H1 (cell line): ENCODE measurements at regions not wholly inside any gene's neighbourhood (a gene's known extent, or its start where the extent isn't known, plus 50 kb on each side); places are given as distances from the start of the nearest gene placed in this dataset.

ENCODE experiments used
- CTCF ChIA-PET: fragments of 300-600 bp; sonication (Branson Sonifier 250); formaldehyde crosslinking; loops from one replicate; lab custom pipeline; 2021; ENCODE audit not compliant: partially characterized antibody; lab: Charles Lee
- POLR2A ChIA-PET: fragments of 300-600 bp; sonication (Branson Sonifier 250); formaldehyde crosslinking; loops from one replicate; lab custom pipeline; 2021; ENCODE audit warnings: inconsistent platforms; ENCODE audit not compliant: partially characterized antibody; lab: Charles Lee
- DNase-seq, 2 experiments: peaks; one replicate each; pipeline versions ENCODE4 v3.0.0 to v3.0.0-alpha.2; 2010 to 2022; ENCODE audit warnings: low spot score in 2 of 2, low read depth in 1 of 2, mixed read lengths in 1 of 2
- FAIRE-seq: peaks from 2 replicates; lab custom pipeline; 2011; peaks lifted over from hg19 to GRCh38; lab: Jason Lieb, UNC
- H2AFZ ChIP-seq: 2 replicates; pipeline ENCODE4 v1.8.1; 2012; ENCODE audit warnings: low read length, inconsistent platforms
- H2AK5ac ChIP-seq: 2 replicates; pipeline ENCODE4 v1.6.1; 2013; ENCODE audit warnings: low read depth, low read length
- H2BK120ac ChIP-seq: replicated peaks from 2 replicates; pipeline ENCODE3; 2013; ENCODE audit warnings: low read depth, low read length, inconsistent platforms
- H2BK12ac ChIP-seq: 2 replicates; pipeline ENCODE4 v1.6.1; 2013; ENCODE audit warnings: low read depth, low read length
- H2BK15ac ChIP-seq: 2 replicates; pipeline ENCODE4 v1.6.1; 2013; ENCODE audit warnings: low read length
- H2BK20ac ChIP-seq: 2 replicates; pipeline ENCODE4 v1.6.1; 2013; ENCODE audit warnings: low read length
- H2BK5ac ChIP-seq: 2 replicates; pipeline ENCODE4 v1.6.1; 2013; ENCODE audit warnings: low read depth, low read length
- H3K14ac ChIP-seq: 2 replicates; pipeline ENCODE4 v1.6.1; 2013; ENCODE audit warnings: inconsistent platforms; ENCODE audit not compliant: insufficient read length
- H3K18ac ChIP-seq: 2 replicates; pipeline ENCODE4 v1.6.1; 2013; ENCODE audit warnings: low read length; ENCODE audit errors: extremely low read depth
- H3K23ac ChIP-seq: 2 replicates; pipeline ENCODE4 v1.6.1; 2013; ENCODE audit warnings: inconsistent platforms; ENCODE audit not compliant: insufficient read length
- H3K23me2 ChIP-seq: 2 replicates; pipeline ENCODE4 v1.6.1; 2013; ENCODE audit warnings: low read depth, low read length
- H3K27ac ChIP-seq: 2 replicates; pipeline ENCODE4 v1.6.1; 2011; ENCODE audit warnings: low read depth, low read length, inconsistent platforms
- H3K27me3 ChIP-seq, 4 experiments: replicated peaks in 1 of 4; 1 replicate in 1 of 4; 2 replicates in 3 of 4; pipeline versions ENCODE4 v1.6.1 to v1.8.1; 2011 to 2013; ENCODE audit warnings: low read length in 3 of 4, mild to moderate bottlenecking in 3 of 4, inconsistent platforms in 2 of 4, mixed read lengths in 2 of 4, moderate library complexity in 1 of 4; ENCODE audit not compliant: control insufficient read depth in 3 of 4, insufficient read depth in 3 of 4; ENCODE audit errors: extremely low read depth in 1 of 4
- H3K36me3 ChIP-seq, 4 experiments: 2 replicates each; pipeline versions ENCODE4 v1.6.1 to v1.8.1; 2011 to 2013; ENCODE audit warnings: mild to moderate bottlenecking in 4 of 4, low read length in 3 of 4, moderate library complexity in 2 of 4, control low read depth in 1 of 4, inconsistent platforms in 1 of 4; ENCODE audit not compliant: insufficient read depth in 4 of 4, control insufficient read depth in 2 of 4
- H3K4ac ChIP-seq: replicated peaks from 2 replicates; pipeline ENCODE3; 2013; ENCODE audit warnings: low read length, low read depth, mixed read lengths, inconsistent platforms; ENCODE audit not compliant: insufficient read length
- H3K4me1 ChIP-seq, 4 experiments: replicated peaks in 1 of 4; 1 replicate in 1 of 4; 2 replicates in 3 of 4; pipeline versions ENCODE4 v1.6.1 to v1.8.1; 2011 to 2013; ENCODE audit warnings: low read length in 3 of 4, inconsistent platforms in 2 of 4, mixed read lengths in 1 of 4; ENCODE audit not compliant: insufficient read depth in 4 of 4, control insufficient read depth in 3 of 4
- H3K4me2 ChIP-seq, 2 experiments: 2 replicates each; pipeline versions ENCODE4 v1.6.1 to v1.8.1; 2011 to 2013; ENCODE audit warnings: low read depth in 2 of 2, low read length in 2 of 2, control low read depth in 1 of 2, inconsistent platforms in 1 of 2, mild to moderate bottlenecking in 1 of 2; ENCODE audit not compliant: insufficient read depth in 1 of 2
- H3K4me3 ChIP-seq, 4 experiments: fragments of 200-600, 300-600 bp in 1 of 4; sonication (generic), shearing (Covaris generic), sonication (Bioruptor Twin) in 1 of 4; 2 replicates each; pipeline versions ENCODE4 v1.5.1 to v1.8.1; 2011 to 2016; ENCODE audit warnings: low read length in 4 of 4, low read depth in 3 of 4, control low read depth in 2 of 4, inconsistent platforms in 2 of 4, mild to moderate bottlenecking in 2 of 4, mixed read lengths in 1 of 4, moderate library complexity in 1 of 4; ENCODE audit not compliant: insufficient read depth in 2 of 4; ENCODE audit errors: extremely low read depth in 1 of 4
- H3K56ac ChIP-seq: replicated peaks from 2 replicates; pipeline ENCODE3; 2013; ENCODE audit warnings: low read depth, mild to moderate bottlenecking, mixed read lengths, low read length, inconsistent platforms; ENCODE audit not compliant: insufficient read length
- H3K79me1 ChIP-seq: 2 replicates; pipeline ENCODE4 v1.6.1; 2013; ENCODE audit warnings: low read depth, low read length, control low read depth
- H3K79me2 ChIP-seq, 2 experiments: 2 replicates each; pipeline versions ENCODE4 v1.6.1 to v1.8.1; 2012 to 2013; ENCODE audit warnings: low read length in 2 of 2, mild to moderate bottlenecking in 2 of 2, inconsistent platforms in 1 of 2; ENCODE audit not compliant: insufficient read depth in 2 of 2, control insufficient read depth in 1 of 2
- H3K9ac ChIP-seq, 4 experiments: replicated peaks in 1 of 4; 1 replicate in 1 of 4; 2 replicates in 3 of 4; pipeline versions ENCODE4 v1.6.1 to v1.8.1; 2011 to 2013; ENCODE audit warnings: low read depth in 3 of 4, low read length in 3 of 4, control low read depth in 2 of 4, mild to moderate bottlenecking in 2 of 4, moderate library complexity in 2 of 4, inconsistent platforms in 1 of 4; ENCODE audit errors: extremely low read depth in 1 of 4
- H3K9me3 ChIP-seq, 2 experiments: 2 replicates each; pipeline versions ENCODE4 v1.6.1 to v1.8.1; 2012 to 2013; ENCODE audit warnings: mild to moderate bottlenecking in 2 of 2, moderate library complexity in 2 of 2, control low read depth in 1 of 2, inconsistent platforms in 1 of 2, low read depth in 1 of 2, low read length in 1 of 2, mixed read lengths in 1 of 2; ENCODE audit not compliant: insufficient read depth in 2 of 2
- H4K20me1 ChIP-seq, 2 experiments: replicated peaks in 1 of 2; 2 replicates each; pipeline versions ENCODE3 to v1.8.1; 2011 to 2013; ENCODE audit warnings: inconsistent platforms in 2 of 2, low read length in 2 of 2, mild to moderate bottlenecking in 1 of 2; ENCODE audit not compliant: insufficient read depth in 2 of 2, control insufficient read depth in 1 of 2
- H4K5ac ChIP-seq: 2 replicates; pipeline ENCODE4 v1.6.1; 2013; ENCODE audit warnings: low read length, low read depth, mixed read lengths, inconsistent platforms; ENCODE audit not compliant: insufficient read length
- H4K8ac ChIP-seq: 2 replicates; pipeline ENCODE4 v1.8.0; 2013; ENCODE audit warnings: mild to moderate bottlenecking, moderate library complexity, low read length, inconsistent platforms; ENCODE audit not compliant: insufficient read depth; ENCODE audit errors: extremely low read depth
- H4K91ac ChIP-seq: replicated peaks from 2 replicates; pipeline ENCODE3; 2013; ENCODE audit warnings: low read length, mixed read lengths, inconsistent platforms; ENCODE audit not compliant: insufficient read length
- BCL11A ChIP-seq, 2 experiments: IDR thresholded peaks; one replicate each; pipeline ENCODE4 v1.6.1; 2011; ENCODE audit warnings: low read depth in 2 of 2, low read length in 2 of 2, mild to moderate bottlenecking in 2 of 2
- CHD2 ChIP-seq: IDR thresholded peaks from 2 replicates; pipeline ENCODE4 v1.6.1; 2012; ENCODE audit warnings: low read length, improper control_type of control experiment
- EP300 ChIP-seq, 2 experiments: IDR thresholded peaks; 1 replicate in 1 of 2; 2 replicates in 1 of 2; pipeline ENCODE4 v1.6.1; 2011 to 2012; ENCODE audit warnings: low read depth in 2 of 2, low read length in 2 of 2, mild to moderate bottlenecking in 2 of 2, borderline replicate concordance in 1 of 2, inconsistent platforms in 1 of 2, moderate library complexity in 1 of 2
- EZH2 ChIP-seq: fragments of 200-600 bp; sonication (generic); IDR thresholded peaks from 2 replicates; pipeline ENCODE4 v1.7.1; 2012; ENCODE audit warnings: low read depth, mild to moderate bottlenecking, moderate library complexity, low read length, inconsistent platforms; ENCODE audit not compliant: severe bottlenecking
- FOSL1 ChIP-seq: IDR thresholded peaks from 2 replicates; pipeline ENCODE4 v1.6.1; 2011; ENCODE audit warnings: mild to moderate bottlenecking, low read depth, low read length, moderate library complexity; ENCODE audit not compliant: insufficient read depth
- KDM5A ChIP-seq: fragments of 200-600 bp; IDR thresholded peaks from 2 replicates; pipeline ENCODE4 v1.7.1; 2012; ENCODE audit warnings: mild to moderate bottlenecking, low read length, inconsistent platforms, mixed read lengths
- MAFK ChIP-seq: IDR thresholded peaks from 2 replicates; pipeline ENCODE4 v1.6.1; 2012; ENCODE audit warnings: low read depth, mild to moderate bottlenecking, improper control_type of control experiment, low read length
- SIX5 ChIP-seq: IDR thresholded peaks from 2 replicates; pipeline ENCODE4 v1.6.1; 2011; ENCODE audit warnings: mild to moderate bottlenecking, low read depth, low read length
- SP1 ChIP-seq: IDR thresholded peaks from 2 replicates; pipeline ENCODE4 v1.6.1; 2011; ENCODE audit warnings: low read depth, low read length
- SRF ChIP-seq: IDR thresholded peaks from 2 replicates; pipeline ENCODE4 v1.6.1; 2011; ENCODE audit warnings: mild to moderate bottlenecking, low read depth, low read length, moderate library complexity
- TCF12 ChIP-seq: IDR thresholded peaks from 2 replicates; pipeline ENCODE4 v1.6.1; 2011; ENCODE audit warnings: low read depth, mild to moderate bottlenecking, low read length
- ZNF274 ChIP-seq: IDR thresholded peaks from 2 replicates; pipeline ENCODE4 v1.7.0; 2012; ENCODE audit warnings: low read length, borderline replicate concordance; ENCODE audit errors: extremely low read depth
- TF ChIP-seq, protein P1 (sequence below): IDR thresholded peaks from 2 replicates; pipeline ENCODE4 v1.6.1; 2011; ENCODE audit warnings: low read depth, mild to moderate bottlenecking, low read length; ENCODE audit not compliant: insufficient read depth
- TF ChIP-seq, protein P2 (sequence below): IDR thresholded peaks from 2 replicates; pipeline ENCODE4 v1.6.1; 2012; ENCODE audit warnings: inconsistent platforms

- no peak overlapping the region for H3K4me3 ChIP-seq
- H2AK5ac ChIP-seq: no peak overlapping the region
- DNase-seq (no peak), FAIRE-seq (no peak)
- H4K5ac ChIP-seq: no peak overlapping the region
- CTCF ChIA-PET: no interaction called here
- no peaks in the 10 kb centered on the region; a peak in 1 of 4 replicates for H3K9me3 ChIP-seq
- H3K27me3 ChIP-seq: no peaks in the 10 kb centered on the region
- H3K4ac ChIP-seq: no peak overlapping the region
- no peak overlapping the region for H2BK15ac ChIP-seq
- no peak overlapping the region for H2BK12ac ChIP-seq
- H2AFZ ChIP-seq: no peak overlapping the region
- no peaks in the 10 kb centered on the region for H3K4me1 ChIP-seq
- H3K79me1 ChIP-seq: no peaks in the 10 kb centered on the region
- no peaks in the 10 kb centered on the region for H3K79me2 ChIP-seq
- POLR2A ChIA-PET: no interaction called here
- H4K8ac ChIP-seq: no peak overlapping the region
- H3K27ac ChIP-seq: no peak overlapping the region
- no peaks in the 10 kb centered on the region for H3K23me2 ChIP-seq
- no peaks in the 10 kb centered on the region for H3K36me3 ChIP-seq
- TF ChIP-seq SRF (no peak), SIX5 (no peak), EP300 (IDR thresholded peaks at IDR 0.05; ENCODE audit: borderline replicate concordance in 1 of 2, low read depth in 2 of 2, low read length in 2 of 2) (no peak), KDM5A (no peak), BCL11A (IDR thresholded peaks at IDR 0.05; ENCODE audit: low read depth in 2 of 2, low read length in 2 of 2) (no peak), EZH2 (no peak), CHD2 (no peak), FOSL1 (no peak), ZNF274 (no peak), TCF12 (no peak), SP1 (no peak), MAFK (no peak)
- TF ChIP-seq, protein P1, sequence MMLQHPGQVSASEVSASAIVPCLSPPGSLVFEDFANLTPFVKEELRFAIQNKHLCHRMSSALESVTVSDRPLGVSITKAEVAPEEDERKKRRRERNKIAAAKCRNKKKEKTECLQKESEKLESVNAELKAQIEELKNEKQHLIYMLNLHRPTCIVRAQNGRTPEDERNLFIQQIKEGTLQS: no peak
- TF ChIP-seq, protein P2, sequence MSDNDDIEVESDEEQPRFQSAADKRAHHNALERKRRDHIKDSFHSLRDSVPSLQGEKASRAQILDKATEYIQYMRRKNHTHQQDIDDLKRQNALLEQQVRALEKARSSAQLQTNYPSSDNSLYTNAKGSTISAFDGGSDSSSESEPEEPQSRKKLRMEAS: no peak
- H3K56ac ChIP-seq: no peak overlapping the region
- H3K4me2 ChIP-seq: no peak overlapping the region
- no peak overlapping the region for H3K14ac ChIP-seq
- no peak overlapping the region for H4K91ac ChIP-seq
- no peak overlapping the region for H3K18ac ChIP-seq
- H3K9ac ChIP-seq: no peak overlapping the region
- no peak overlapping the region for H3K23ac ChIP-seq
- no peak overlapping the region for H2BK5ac ChIP-seq
- H2BK120ac ChIP-seq: no peak overlapping the region
- no peaks in the 10 kb centered on the region for H4K20me1 ChIP-seq
- H2BK20ac ChIP-seq: no peak overlapping the region
Observed at GRCh38 chr2:144822966-144823365, 303.0 kb upstream of the ZEB2 start.
